ENCODE measurements at regions not wholly inside any gene's neighbourhood (a gene's known extent, or its start where the extent isn't known, plus 50 kb on each side); places are given as distances from the start of the nearest gene placed in this dataset.

DNA sequence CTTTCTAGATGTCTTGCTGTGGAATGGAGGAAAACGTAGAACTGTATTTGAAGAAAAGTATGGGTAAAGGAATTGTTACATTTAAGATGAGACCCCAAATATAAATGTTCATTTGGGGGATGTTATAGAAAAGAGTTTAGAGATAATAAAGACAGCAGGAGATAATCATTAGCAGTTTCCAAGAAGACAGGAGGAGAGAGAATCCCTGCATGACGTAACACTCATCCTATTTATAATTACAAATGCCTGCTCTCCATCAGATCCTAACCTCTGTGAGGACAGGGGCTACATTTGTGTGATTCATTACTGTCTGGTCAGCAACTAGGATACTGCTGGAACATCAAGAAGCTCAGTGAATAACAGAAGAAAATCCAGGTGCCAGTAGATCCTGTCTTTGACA, 133.0 kb upstream of the HDDC2 start:
- Histone ChIP-seq H3K4me1 (ENCODE audit: low read length) (no peaks in the 10 kb centered on the region), H3K27me3 (ENCODE audit: low read length) (no peaks in the 10 kb centered on the region), H4K20me1 (ENCODE audit: insufficient read depth, low read depth, low read length) (no peaks in the 10 kb centered on the region), H3K9me2 (replicated peaks; ENCODE audit: insufficient read depth, low read length) (no peaks in the 10 kb centered on the region), H3K4me2 (ENCODE audit: low read depth, low read length, poor library complexity, severe bottlenecking) (no peak overlapping the region), H3K79me2 (ENCODE audit: low read length) (no peaks in the 10 kb centered on the region), H3K9ac (ENCODE audit: low read length) (no peak overlapping the region), H3K9me3 (ENCODE audit: low read length) (no peaks in the 10 kb centered on the region), H2AFZ (ENCODE audit: low read length) (no peak overlapping the region), H3K36me3 (ENCODE audit: insufficient read depth, low read length) (no peaks in the 10 kb centered on the region), H3K4me3 (ENCODE audit: low read length) (no peak overlapping the region), H3K27ac (ENCODE audit: low read length) (no peak overlapping the region)
- no peak for DNase-seq

DNA sequence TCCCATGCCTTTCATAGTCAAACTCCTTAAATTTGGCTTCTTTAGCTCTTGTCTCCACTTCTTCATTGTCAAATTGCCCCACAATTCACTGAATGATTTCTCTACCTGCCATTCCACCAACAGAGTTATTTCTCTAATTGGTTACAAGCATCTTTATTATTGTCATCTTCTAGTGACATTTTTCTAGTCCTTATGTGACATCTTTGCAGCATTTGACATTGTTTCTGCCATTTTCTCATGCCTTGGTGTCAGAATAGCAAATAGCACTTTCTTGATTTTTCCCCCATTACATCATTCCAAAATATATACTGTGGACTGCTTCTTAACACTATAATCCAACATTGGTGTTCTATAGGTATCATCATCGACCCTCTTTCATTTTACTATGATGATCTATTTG, 137.7 kb upstream of the HDDC2 start:
- no peak overlapping the region for H3K9ac ChIP-seq (ENCODE audit: low read length)
- no peak for DNase-seq
- no peaks in the 10 kb centered on the region for H3K79me2 ChIP-seq (ENCODE audit: low read length)
- no peak overlapping the region for H3K4me3 ChIP-seq (ENCODE audit: low read length)
- no peaks in the 10 kb centered on the region for H3K9me2 ChIP-seq (replicated peaks; ENCODE audit: insufficient read depth, low read length)
- no peaks in the 10 kb centered on the region for H3K4me1 ChIP-seq (ENCODE audit: low read length)
- H4K20me1 ChIP-seq (ENCODE audit: insufficient read depth, low read depth, low read length): no peaks in the 10 kb centered on the region
- no peak overlapping the region for H2AFZ ChIP-seq (ENCODE audit: low read length)
- H3K9me3 ChIP-seq (ENCODE audit: low read length): no peaks in the 10 kb centered on the region
- H3K27me3 ChIP-seq (ENCODE audit: low read length): no peaks in the 10 kb centered on the region
- H3K27ac ChIP-seq (ENCODE audit: low read length): no peak overlapping the region
- H3K36me3 ChIP-seq (ENCODE audit: insufficient read depth, low read length): no peaks in the 10 kb centered on the region
- H3K4me2 ChIP-seq (ENCODE audit: low read depth, low read length, poor library complexity, severe bottlenecking): no peak overlapping the region

DNA sequence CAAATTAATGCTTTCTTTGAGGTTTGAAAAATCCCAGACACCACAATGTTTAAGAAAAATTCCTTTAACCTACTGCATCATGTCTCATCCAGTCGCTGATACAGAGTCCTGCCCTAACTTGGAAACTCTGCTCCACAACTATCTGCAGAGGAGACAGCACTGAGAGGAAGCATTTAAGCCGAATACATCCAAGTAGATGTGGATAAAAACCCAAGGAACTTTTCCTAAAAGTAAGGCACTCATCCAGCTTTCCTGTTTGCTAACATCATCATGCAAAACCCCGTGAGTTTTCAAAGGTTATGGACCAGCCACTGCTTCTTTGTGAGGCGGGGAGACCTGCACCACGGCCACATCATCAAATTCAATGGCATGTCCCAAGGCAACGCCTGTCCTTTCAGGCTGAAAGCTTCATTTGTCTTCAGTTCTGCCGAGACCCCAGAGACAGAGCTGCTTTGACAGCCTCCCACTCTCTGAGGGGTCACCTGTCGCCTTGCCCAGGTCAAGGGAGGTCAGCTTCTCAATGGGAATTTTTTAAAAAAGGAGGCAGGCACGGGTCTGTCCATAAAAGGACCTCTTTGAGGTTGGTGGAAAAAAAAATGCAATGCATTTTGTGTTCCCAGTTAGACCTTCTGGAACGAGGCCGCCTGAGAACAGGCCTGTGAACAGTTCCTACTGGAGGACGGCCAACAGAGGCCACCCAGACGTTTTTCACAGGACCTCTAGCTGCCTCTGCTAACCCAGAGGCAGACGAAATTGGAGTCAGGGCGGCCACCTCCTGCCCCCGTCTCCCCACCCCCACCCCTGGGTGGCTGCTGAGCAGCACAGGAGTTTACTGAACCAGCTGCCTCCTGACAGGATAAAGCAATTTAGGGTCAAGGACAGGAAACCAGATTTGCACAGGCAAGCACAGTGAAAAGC, 142.5 kb upstream of the HDDC2 start:
- no peak for DNase-seq
- no peak overlapping the region for H3K4me3 ChIP-seq (ENCODE audit: low read length)
- H3K9me2 ChIP-seq (replicated peaks; ENCODE audit: insufficient read depth, low read length): no peaks in the 10 kb centered on the region
- H3K79me2 ChIP-seq (ENCODE audit: low read length): no peaks in the 10 kb centered on the region
- H3K9me3 ChIP-seq (ENCODE audit: low read length): no peaks in the 10 kb centered on the region
- H4K20me1 ChIP-seq (ENCODE audit: insufficient read depth, low read depth, low read length): no peaks in the 10 kb centered on the region
- no peak overlapping the region for H3K27ac ChIP-seq (ENCODE audit: low read length)
- no peak overlapping the region for H3K9ac ChIP-seq (ENCODE audit: low read length)
- H3K4me2 ChIP-seq (ENCODE audit: low read depth, low read length, poor library complexity, severe bottlenecking): no peak overlapping the region
- no peaks in the 10 kb centered on the region for H3K36me3 ChIP-seq (ENCODE audit: insufficient read depth, low read length)
- H3K4me1 ChIP-seq (ENCODE audit: low read length): no peaks in the 10 kb centered on the region
- no peak overlapping the region for H2AFZ ChIP-seq (ENCODE audit: low read length)
- H3K27me3 ChIP-seq (ENCODE audit: low read length): no peaks in the 10 kb centered on the region

DNA sequence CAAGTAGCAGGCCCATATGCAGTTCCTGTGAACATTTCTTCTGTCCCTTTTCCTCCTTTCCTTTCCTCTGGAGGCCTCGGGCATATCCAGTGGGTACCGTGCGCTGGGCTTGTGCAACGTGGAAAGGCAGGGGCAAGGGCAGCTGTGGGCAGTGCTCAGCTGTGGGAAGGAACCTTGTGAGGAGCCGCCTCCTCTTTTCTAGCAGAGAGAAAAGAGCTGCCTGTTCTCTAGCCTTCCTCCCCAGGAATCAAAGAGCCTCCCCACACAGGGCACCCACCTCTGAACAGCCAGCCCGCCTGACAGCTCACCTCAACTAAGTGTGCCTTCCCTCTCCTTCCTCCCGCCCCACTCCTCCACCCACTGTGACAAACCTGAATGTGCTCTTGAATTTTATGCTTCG, 143.3 kb upstream of the HDDC2 start:
- no peak for DNase-seq
- no peak overlapping the region for H3K4me2 ChIP-seq (ENCODE audit: low read depth, low read length, poor library complexity, severe bottlenecking)

DNA sequence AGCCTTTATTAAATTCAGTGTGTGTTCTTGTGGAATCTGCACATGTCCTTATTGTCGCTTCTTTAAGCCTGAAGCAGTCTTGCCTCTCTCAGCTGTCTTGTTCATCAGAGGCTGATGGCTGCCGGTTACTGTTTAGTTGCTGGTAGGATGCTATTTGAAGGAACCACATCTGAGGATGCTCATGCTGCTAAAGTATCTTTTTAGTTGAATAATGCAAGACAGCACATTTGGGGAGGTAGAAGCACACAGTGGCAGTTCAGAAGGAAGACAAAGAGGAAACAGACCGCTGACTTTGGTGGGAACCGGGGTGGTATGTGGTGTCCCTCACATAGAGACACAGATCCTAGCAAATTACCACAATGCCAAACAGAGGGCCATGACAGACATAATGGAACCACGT, 144.2 kb upstream of the HDDC2 start:
- Histone ChIP-seq H3K4me2 (ENCODE audit: low read depth, low read length, poor library complexity, severe bottlenecking) (no peak overlapping the region), H4K20me1 (ENCODE audit: insufficient read depth, low read depth, low read length) (no peaks in the 10 kb centered on the region), H3K4me3 (ENCODE audit: low read length) (no peak overlapping the region), H3K9me2 (replicated peaks; ENCODE audit: insufficient read depth, low read length) (no peaks in the 10 kb centered on the region), H3K9ac (ENCODE audit: low read length) (no peak overlapping the region), H3K36me3 (ENCODE audit: insufficient read depth, low read length) (no peaks in the 10 kb centered on the region), H3K79me2 (ENCODE audit: low read length) (no peaks in the 10 kb centered on the region), H3K4me1 (ENCODE audit: low read length) (no peaks in the 10 kb centered on the region), H3K9me3 (ENCODE audit: low read length) (no peaks in the 10 kb centered on the region), H3K27me3 (ENCODE audit: low read length) (no peaks in the 10 kb centered on the region), H2AFZ (ENCODE audit: low read length) (no peak overlapping the region), H3K27ac (ENCODE audit: low read length) (no peak overlapping the region)
- DNase-seq: no peak

More for the DNA sequence above, 143.3 kb upstream of the HDDC2 start:
- no peak overlapping the region for H3K4me3 ChIP-seq (ENCODE audit: low read length)
- H3K27ac ChIP-seq (ENCODE audit: low read length): no peak overlapping the region
- H2AFZ ChIP-seq (ENCODE audit: low read length): no peak overlapping the region
- H3K4me1 ChIP-seq (ENCODE audit: low read length): no peaks in the 10 kb centered on the region
- H3K79me2 ChIP-seq (ENCODE audit: low read length): no peaks in the 10 kb centered on the region
- H4K20me1 ChIP-seq (ENCODE audit: insufficient read depth, low read depth, low read length): no peaks in the 10 kb centered on the region
- no peaks in the 10 kb centered on the region for H3K36me3 ChIP-seq (ENCODE audit: insufficient read depth, low read length)
- no peaks in the 10 kb centered on the region for H3K9me2 ChIP-seq (replicated peaks; ENCODE audit: insufficient read depth, low read length)
- no peaks in the 10 kb centered on the region for H3K27me3 ChIP-seq (ENCODE audit: low read length)
- H3K9me3 ChIP-seq (ENCODE audit: low read length): no peaks in the 10 kb centered on the region
- no peak overlapping the region for H3K9ac ChIP-seq (ENCODE audit: low read length)

DNA sequence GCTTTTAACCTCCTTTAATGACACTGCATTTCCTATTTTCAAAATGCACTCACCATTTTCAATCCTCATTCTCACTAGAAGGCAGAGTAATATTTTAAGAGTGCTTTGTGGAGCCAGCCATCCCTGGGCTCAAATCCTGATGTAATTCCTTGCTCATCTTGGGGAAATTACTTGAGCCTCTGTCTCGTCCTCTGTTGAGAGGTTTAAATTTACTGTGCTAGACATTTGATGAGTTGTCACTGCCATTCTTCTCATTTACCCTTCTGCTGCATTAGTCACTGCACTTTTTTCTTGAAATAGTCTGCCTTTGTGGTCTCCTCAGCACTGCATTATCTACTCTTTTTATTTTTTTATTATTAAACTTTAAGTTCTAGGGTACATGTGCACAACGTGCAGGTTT, 150.0 kb upstream of the HDDC2 start:
- H3K9me3 ChIP-seq (ENCODE audit: low read length): no peaks in the 10 kb centered on the region
- no peaks in the 10 kb centered on the region for H3K4me1 ChIP-seq (ENCODE audit: low read length)
- no peak overlapping the region for H3K4me2 ChIP-seq (ENCODE audit: low read depth, low read length, poor library complexity, severe bottlenecking)
- peaks cover 2% of the 10 kb centered on the region; the same call in 1 of the 2 replicates for H3K27me3 ChIP-seq (ENCODE audit: low read length)
- H3K9ac ChIP-seq (ENCODE audit: low read length): no peak overlapping the region
- H4K20me1 ChIP-seq (ENCODE audit: insufficient read depth, low read depth, low read length): no peaks in the 10 kb centered on the region
- H3K79me2 ChIP-seq (ENCODE audit: low read length): no peaks in the 10 kb centered on the region
- no peak overlapping the region for H2AFZ ChIP-seq (ENCODE audit: low read length)
- H3K4me3 ChIP-seq (ENCODE audit: low read length): no peak overlapping the region
- H3K36me3 ChIP-seq (ENCODE audit: insufficient read depth, low read length): no peaks in the 10 kb centered on the region
- DNase-seq: no peak
- no peaks in the 10 kb centered on the region for H3K9me2 ChIP-seq (replicated peaks; ENCODE audit: insufficient read depth, low read length)
- no peak overlapping the region for H3K27ac ChIP-seq (ENCODE audit: low read length)

DNA sequence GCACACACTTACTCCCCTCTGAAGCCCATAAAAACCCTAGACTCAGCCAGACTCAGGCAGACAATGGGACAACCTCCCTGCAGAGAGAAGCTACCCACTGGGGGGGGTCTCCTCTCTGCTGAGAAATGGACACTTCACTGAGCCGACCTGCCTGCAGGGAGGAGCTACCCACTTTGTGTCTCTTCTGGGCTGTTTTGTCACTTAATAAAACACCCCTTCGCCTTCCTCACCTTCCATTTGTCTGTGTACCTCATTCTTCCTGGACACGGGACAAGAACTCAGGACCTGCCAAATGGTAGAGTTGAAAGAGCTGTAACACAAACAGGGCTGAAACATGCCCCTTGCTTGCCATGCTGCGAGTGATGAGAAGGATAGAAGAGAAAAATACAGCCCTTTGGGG, 151.7 kb upstream of the HDDC2 start:
- Histone ChIP-seq H3K36me3 (ENCODE audit: insufficient read depth, low read length) (no peaks in the 10 kb centered on the region), H3K79me2 (ENCODE audit: low read length) (no peaks in the 10 kb centered on the region), H3K4me2 (ENCODE audit: low read depth, low read length, poor library complexity, severe bottlenecking) (no peak overlapping the region), H3K9ac (ENCODE audit: low read length) (no peak overlapping the region), H2AFZ (ENCODE audit: low read length) (no peak overlapping the region), H3K27me3 (ENCODE audit: low read length) (peaks cover 2% of the 10 kb centered on the region; the same call in 1 of the 2 replicates), H3K9me3 (ENCODE audit: low read length) (no peaks in the 10 kb centered on the region), H3K4me1 (ENCODE audit: low read length) (no peaks in the 10 kb centered on the region), H3K4me3 (ENCODE audit: low read length) (no peak overlapping the region), H3K27ac (ENCODE audit: low read length) (no peak overlapping the region), H3K9me2 (replicated peaks; ENCODE audit: insufficient read depth, low read length) (no peaks in the 10 kb centered on the region), H4K20me1 (ENCODE audit: insufficient read depth, low read depth, low read length) (no peaks in the 10 kb centered on the region)
- no peak for DNase-seq

DNA sequence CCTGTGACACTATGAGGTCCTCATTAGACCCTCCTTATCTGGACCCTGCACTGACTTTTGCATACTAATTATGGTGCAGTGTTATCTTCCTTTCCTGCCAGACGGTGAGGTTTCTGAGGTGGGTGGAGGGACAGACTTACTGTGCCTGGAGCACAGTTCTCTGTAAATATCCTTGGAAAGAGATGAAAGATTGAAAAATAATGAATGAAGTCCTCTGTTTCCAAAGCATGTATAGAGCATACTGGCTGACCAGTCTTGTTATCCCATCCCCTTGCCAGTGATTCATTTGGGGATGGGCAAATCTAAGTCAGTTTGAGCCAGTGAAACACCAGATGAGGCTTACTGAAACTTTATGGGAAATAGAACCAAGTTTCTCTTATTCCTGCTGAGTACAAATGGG, 152.6 kb upstream of the HDDC2 start:
- no peak overlapping the region for H3K27ac ChIP-seq (ENCODE audit: low read length)
- no peaks in the 10 kb centered on the region for H3K9me2 ChIP-seq (replicated peaks; ENCODE audit: insufficient read depth, low read length)
- no peak overlapping the region for H2AFZ ChIP-seq (ENCODE audit: low read length)
- no peak overlapping the region for H3K4me2 ChIP-seq (ENCODE audit: low read depth, low read length, poor library complexity, severe bottlenecking)
- no peak overlapping the region for H3K9ac ChIP-seq (ENCODE audit: low read length)
- no peaks in the 10 kb centered on the region for H4K20me1 ChIP-seq (ENCODE audit: insufficient read depth, low read depth, low read length)
- no peaks in the 10 kb centered on the region for H3K4me1 ChIP-seq (ENCODE audit: low read length)
- H3K79me2 ChIP-seq (ENCODE audit: low read length): no peaks in the 10 kb centered on the region
- H3K9me3 ChIP-seq (ENCODE audit: low read length): no peaks in the 10 kb centered on the region
- no peak for DNase-seq
- H3K27me3 ChIP-seq (ENCODE audit: low read length): peaks cover 2% of the 10 kb centered on the region; the same call in 1 of the 2 replicates
- H3K4me3 ChIP-seq (ENCODE audit: low read length): no peak overlapping the region
- H3K36me3 ChIP-seq (ENCODE audit: insufficient read depth, low read length): no peaks in the 10 kb centered on the region

Measured in Karpas-422 (cell line).